ENCODE measurements at regions not wholly inside any gene's neighbourhood (a gene's known extent, or its start where the extent isn't known, plus 50 kb on each side); places are given as distances from the start of the nearest gene placed in this dataset.

GRCh38 chr11:22984045-22984444 is 123.8 kb upstream of the CCDC179 start:
- no peak for TF ChIP-seq CTCF (IDR thresholded peaks at IDR 0.05; ENCODE audit: insufficient read depth, low read depth, low read length, missing control alignments)
- DNase-seq (ENCODE audit: low read depth), result no peak
- no peak overlapping the region for H3K4me3 ChIP-seq (ENCODE audit: low read depth, low read length)

- no peak for DNase-seq (ENCODE audit: low read depth)
- TF ChIP-seq CTCF (IDR thresholded peaks at IDR 0.05; ENCODE audit: insufficient read depth, low read depth, low read length, missing control alignments), result no peak
- no peak overlapping the region for H3K4me3 ChIP-seq (ENCODE audit: low read depth, low read length)
Observed at GRCh38 chr11:22989371-22989770, 129.1 kb upstream of the CCDC179 start.

GRCh38 chr11:22991196-22991595 is 130.9 kb upstream of the CCDC179 start:
- DNase-seq (ENCODE audit: low read depth), result no peak
- TF ChIP-seq CTCF (IDR thresholded peaks at IDR 0.05; ENCODE audit: insufficient read depth, low read depth, low read length, missing control alignments), result no peak

GRCh38 chr11:23006730-23007129 is 146.5 kb upstream of the CCDC179 start:
- no peak for TF ChIP-seq CTCF (IDR thresholded peaks at IDR 0.05; ENCODE audit: insufficient read depth, low read depth, low read length, missing control alignments)

More at GRCh38 chr11:22991196-22991595, 130.9 kb upstream of the CCDC179 start:
- no peak overlapping the region for H3K4me3 ChIP-seq (ENCODE audit: low read depth, low read length)

GRCh38 chr11:23010790-23011335 is 150.6 kb upstream of the CCDC179 start:
- DNase-seq (ENCODE audit: low read depth), result no peak
- no peak overlapping the region for H3K4me3 ChIP-seq (ENCODE audit: low read depth, low read length)
- no peak for TF ChIP-seq CTCF (IDR thresholded peaks at IDR 0.05; ENCODE audit: insufficient read depth, low read depth, low read length, missing control alignments)

More at GRCh38 chr11:23006730-23007129, 146.5 kb upstream of the CCDC179 start:
- H3K4me3 ChIP-seq (ENCODE audit: low read depth, low read length), result no peak overlapping the region
- DNase-seq (ENCODE audit: low read depth), result no peak

- TF ChIP-seq CTCF (IDR thresholded peaks at IDR 0.05; ENCODE audit: insufficient read depth, low read depth, low read length, missing control alignments), result no peak
- no peak overlapping the region for H3K4me3 ChIP-seq (ENCODE audit: low read depth, low read length)
- no peak for DNase-seq (ENCODE audit: low read depth)
Observed at GRCh38 chr11:23012930-23013329, 152.7 kb upstream of the CCDC179 start.

GRCh38 chr11:23013509-23013908 is 153.2 kb upstream of the CCDC179 start:
- H3K4me3 ChIP-seq (ENCODE audit: low read depth, low read length), result no peak overlapping the region
- TF ChIP-seq CTCF (IDR thresholded peaks at IDR 0.05; ENCODE audit: insufficient read depth, low read depth, low read length, missing control alignments), result no peak
- no peak for DNase-seq (ENCODE audit: low read depth)

All from GM12865 (cell line).